Activated CD8-positive, alpha-beta memory T cell treated with anti-CD3 and anti-CD28 coated beads, Interleukin-2, amount 10 ng/mL, durations not matched to agents 7 days and 5 days (primary cell): ENCODE measurements at regions not wholly inside any gene's neighbourhood (a gene's known extent, or its start where the extent isn't known, plus 50 kb on each side); places are given as distances from the start of the nearest gene placed in this dataset.
"Not testable (repeated sequence)": the region's sequence is repeated elsewhere in the genome, so short reads cannot be mapped to it uniquely, and the experiment has no call there.

ENCODE experiments used
- ATAC-seq: fragments of 150-1000 bp; cut with Tn5 transposase; one replicate; pipeline ENCODE4 v1.10.0; 2021; ENCODE audit warnings: moderate library complexity
- CTCF ChIA-PET: fragments of 350-600 bp; sonication (Branson Sonifier 250); formaldehyde crosslinking; loops from one replicate; lab custom pipeline; 2021; ENCODE audit warnings: antibody characterized with exemption; lab: Charles Lee
- DNase-seq: peaks from one replicate; pipeline ENCODE4 v3.0.0-alpha.2; 2020
- H3K27ac Mint-ChIP-seq: one replicate; pipeline ENCODE4 v1.8.0; 2021; ENCODE audit warnings: mild to moderate bottlenecking, mixed read lengths
- H3K27me3 Mint-ChIP-seq: one replicate; pipeline ENCODE4 v1.8.0; 2021; ENCODE audit warnings: mixed read lengths
- H3K36me3 Mint-ChIP-seq: one replicate; pipeline ENCODE4 v1.8.0; 2021; ENCODE audit warnings: mild to moderate bottlenecking, mixed read lengths
- H3K4me1 Mint-ChIP-seq: one replicate; pipeline ENCODE4 v1.8.0; 2021; ENCODE audit warnings: mixed read lengths
- H3K4me3 Mint-ChIP-seq: one replicate; pipeline ENCODE4 v1.8.0; 2021; ENCODE audit warnings: mild to moderate bottlenecking, moderate library complexity, mixed read lengths
- H3K9me3 Mint-ChIP-seq: one replicate; pipeline ENCODE4 v1.8.0; 2022; ENCODE audit warnings: low read depth, mixed read lengths

DNA sequence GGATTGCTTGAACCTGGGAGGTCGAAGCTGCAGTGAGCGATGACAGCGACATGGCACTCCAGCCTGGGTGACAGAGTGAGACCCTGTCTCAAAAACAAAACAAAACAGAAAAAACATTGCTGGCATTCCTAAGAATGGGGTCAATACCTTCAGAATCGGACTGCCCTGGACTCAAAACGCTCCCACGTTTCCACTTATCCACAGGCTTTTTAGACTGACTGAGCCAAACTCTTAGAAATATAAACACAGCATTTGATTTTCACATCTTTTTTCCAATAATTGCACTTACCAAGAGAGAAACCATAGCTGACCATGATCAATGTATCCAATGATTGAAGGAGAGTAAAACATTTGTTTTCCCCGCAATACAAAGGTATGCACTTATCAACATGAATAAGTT, 59.5 kb upstream of the CUX1 start:
- no peak for ATAC-seq

DNA sequence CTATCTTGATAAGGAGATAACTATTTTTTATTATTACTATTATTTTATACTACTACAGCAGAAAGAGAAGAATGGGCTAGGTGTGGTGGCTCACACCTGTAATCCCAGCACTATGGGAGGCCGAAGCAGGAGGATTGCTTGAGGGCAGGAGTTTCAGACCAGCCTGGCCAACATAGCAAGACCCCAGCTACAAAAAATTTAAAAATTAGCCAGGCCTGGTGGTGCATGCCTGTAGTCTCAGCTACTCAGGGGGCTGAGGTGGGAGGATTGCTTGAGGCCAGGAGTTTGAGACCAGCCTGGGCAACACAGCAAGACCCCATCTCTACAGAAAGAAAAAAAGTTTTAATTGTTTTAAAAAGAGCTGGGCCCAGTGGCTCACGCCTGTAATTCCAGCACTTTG, 58.9 kb upstream of the CUX1 start:
- H3K27ac Mint-ChIP-seq, ATAC-seq: not testable (repeated sequence)
- CTCF ChIA-PET: interaction anchor here (1.6 to 2.1 kb wide), 2 partner anchors 13 to 15 kb away, joined by 4 to 7 read pairs; no protein-coding TSS in a partner anchor

More for the DNA sequence above, 59.5 kb upstream of the CUX1 start:
- DNase-seq: no peak
- CTCF ChIA-PET: interaction anchor here (1.6 to 2.1 kb wide), 2 partner anchors 13 to 15 kb away, joined by 4 to 7 read pairs; no protein-coding TSS in a partner anchor
- Mint-ChIP-seq H3K27me3 (no peaks in the 10 kb centered on the region), H3K27ac (no peak overlapping the region), H3K36me3 (no peaks in the 10 kb centered on the region), H3K9me3 (no peaks in the 10 kb centered on the region), H3K4me1 (peaks cover 14% of the 10 kb centered on the region), H3K4me3 (no peak overlapping the region)

DNA sequence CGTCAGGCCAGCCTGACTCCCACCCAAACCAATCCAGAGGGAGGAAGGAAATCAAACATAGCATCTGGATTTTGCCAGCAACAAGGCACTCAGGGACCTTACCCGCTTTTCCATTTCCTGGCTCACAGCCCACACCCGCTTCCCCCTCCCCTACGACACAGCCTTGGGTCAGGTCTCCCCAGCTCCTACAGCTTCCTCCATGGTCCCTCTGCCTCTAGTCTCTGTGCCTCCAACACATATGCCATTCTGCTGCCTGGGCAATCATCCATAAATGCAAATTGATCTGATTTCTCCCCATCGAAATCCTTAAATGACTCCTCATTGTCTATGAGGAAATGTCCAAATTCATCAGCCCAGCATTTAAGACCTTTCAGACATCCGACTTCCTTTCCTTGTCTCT, 53.2 kb upstream of the CUX1 start:
- Mint-ChIP-seq H3K9me3 (no peaks in the 10 kb centered on the region), H3K27ac (no peak overlapping the region), H3K36me3 (no peaks in the 10 kb centered on the region), H3K27me3 (no peaks in the 10 kb centered on the region), H3K4me1 (no peaks in the 10 kb centered on the region), H3K4me3 (no peak overlapping the region)
- DNase-seq (no peak), ATAC-seq (no peak)
- CTCF ChIA-PET: no interaction called here

More for the DNA sequence above, 58.9 kb upstream of the CUX1 start:
- H3K27me3 Mint-ChIP-seq, DNase-seq, H3K4me3 Mint-ChIP-seq, H3K9me3 Mint-ChIP-seq, H3K36me3 Mint-ChIP-seq: not testable (repeated sequence)
- peaks cover 14% of the 10 kb centered on the region for H3K4me1 Mint-ChIP-seq

DNA sequence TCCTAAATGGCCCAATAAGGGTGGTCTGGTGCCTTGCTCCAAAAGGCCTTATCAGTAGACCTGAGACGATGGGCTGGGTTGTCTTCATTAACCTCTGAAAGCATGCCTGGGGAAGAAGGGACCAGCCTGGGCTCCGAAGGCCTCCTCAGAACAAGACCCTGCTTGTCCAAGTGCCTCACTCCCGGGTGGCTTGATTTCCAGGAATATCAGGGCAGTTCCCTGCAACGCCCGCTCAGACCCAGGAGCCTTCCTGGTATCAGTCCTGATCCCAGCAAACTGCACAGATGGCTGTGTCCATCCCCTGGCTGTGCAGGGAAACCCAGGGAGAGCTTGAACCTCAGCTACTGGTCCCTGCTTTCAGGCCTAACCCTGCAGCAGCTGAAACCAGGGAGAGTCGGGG, 49.9 kb upstream of the CUX1 start:
- no peak overlapping the region for H3K4me3 Mint-ChIP-seq
- H3K27me3 Mint-ChIP-seq: no peaks in the 10 kb centered on the region
- ATAC-seq: no peak
- no peaks in the 10 kb centered on the region for H3K4me1 Mint-ChIP-seq
- CTCF ChIA-PET: no interaction called here
- H3K9me3 Mint-ChIP-seq: no peaks in the 10 kb centered on the region
- DNase-seq: no peak
- H3K36me3 Mint-ChIP-seq: no peaks in the 10 kb centered on the region
- no peak overlapping the region for H3K27ac Mint-ChIP-seq
